ENCODE measurements at regions not wholly inside any gene's neighbourhood (a gene's known extent, or its start where the extent isn't known, plus 50 kb on each side); places are given as distances from the start of the nearest gene placed in this dataset.

DNA sequence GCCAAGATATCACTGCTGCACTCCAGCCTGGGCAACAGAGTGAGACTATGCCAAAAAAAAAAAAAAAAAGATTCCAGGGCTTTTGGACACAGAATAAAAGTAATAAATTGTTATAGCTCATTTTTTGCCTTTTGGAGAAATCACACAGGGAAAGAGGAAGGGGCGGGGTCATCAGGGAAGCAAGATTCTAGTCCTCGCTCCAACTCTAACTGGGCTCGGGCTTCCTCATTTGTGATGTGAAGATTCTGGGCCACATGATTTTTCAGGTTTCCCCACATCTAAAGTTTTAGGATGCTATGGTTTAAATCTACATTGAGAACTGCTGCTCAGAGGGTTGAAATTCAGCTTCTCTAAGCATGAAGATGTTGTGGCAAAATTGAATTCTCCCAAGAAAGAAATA is 179.3 kb upstream of the PLXNA2 start:
- TF ChIP-seq, protein P1, sequence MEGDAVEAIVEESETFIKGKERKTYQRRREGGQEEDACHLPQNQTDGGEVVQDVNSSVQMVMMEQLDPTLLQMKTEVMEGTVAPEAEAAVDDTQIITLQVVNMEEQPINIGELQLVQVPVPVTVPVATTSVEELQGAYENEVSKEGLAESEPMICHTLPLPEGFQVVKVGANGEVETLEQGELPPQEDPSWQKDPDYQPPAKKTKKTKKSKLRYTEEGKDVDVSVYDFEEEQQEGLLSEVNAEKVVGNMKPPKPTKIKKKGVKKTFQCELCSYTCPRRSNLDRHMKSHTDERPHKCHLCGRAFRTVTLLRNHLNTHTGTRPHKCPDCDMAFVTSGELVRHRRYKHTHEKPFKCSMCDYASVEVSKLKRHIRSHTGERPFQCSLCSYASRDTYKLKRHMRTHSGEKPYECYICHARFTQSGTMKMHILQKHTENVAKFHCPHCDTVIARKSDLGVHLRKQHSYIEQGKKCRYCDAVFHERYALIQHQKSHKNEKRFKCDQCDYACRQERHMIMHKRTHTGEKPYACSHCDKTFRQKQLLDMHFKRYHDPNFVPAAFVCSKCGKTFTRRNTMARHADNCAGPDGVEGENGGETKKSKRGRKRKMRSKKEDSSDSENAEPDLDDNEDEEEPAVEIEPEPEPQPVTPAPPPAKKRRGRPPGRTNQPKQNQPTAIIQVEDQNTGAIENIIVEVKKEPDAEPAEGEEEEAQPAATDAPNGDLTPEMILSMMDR (IDR thresholded peaks at IDR 0.05; ENCODE audit: unreplicated experiment) = no peak
- H3K9me3 Mint-ChIP-seq (ENCODE audit: low read depth) = no peaks in the 10 kb centered on the region
- DNase-seq (ENCODE audit: low spot score, unreplicated experiment) = no peak

DNA sequence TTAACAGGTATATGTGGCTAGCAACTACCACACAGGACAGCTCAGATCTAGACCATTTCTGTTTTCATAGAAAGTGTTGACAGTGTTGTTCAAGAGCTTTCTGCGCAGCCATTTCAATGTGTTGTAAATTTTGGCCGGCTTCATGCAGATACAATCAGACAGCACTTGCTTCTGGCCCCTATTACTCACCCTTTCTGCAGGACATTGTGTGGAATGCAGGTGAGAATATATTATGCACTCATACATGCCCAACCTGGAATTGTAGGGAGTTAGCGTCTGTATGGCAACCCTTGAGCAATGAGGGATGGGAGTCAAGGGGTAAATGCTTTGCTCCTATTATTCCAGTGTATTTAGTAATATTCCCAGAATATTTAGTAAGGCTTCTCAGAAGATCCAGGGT is 180.9 kb upstream of the PLXNA2 start:
- Mint-ChIP-seq H3K4me1 (ENCODE audit: low read depth) (no peaks in the 10 kb centered on the region), H3K9me3 (ENCODE audit: low read depth) (no peaks in the 10 kb centered on the region), H3K36me3 (ENCODE audit: insufficient read depth) (no peaks in the 10 kb centered on the region), H3K27me3 (no peaks in the 10 kb centered on the region), H3K4me3 (ENCODE audit: low read depth) (no peak overlapping the region), H3K27ac (no peak overlapping the region)
- DNase-seq (ENCODE audit: low spot score, unreplicated experiment) = no peak
- TF ChIP-seq, protein P1 (IDR thresholded peaks at IDR 0.05; ENCODE audit: unreplicated experiment) = no peak

More for the DNA sequence above, 179.3 kb upstream of the PLXNA2 start:
- Mint-ChIP-seq H3K27me3 (no peaks in the 10 kb centered on the region), H3K4me1 (ENCODE audit: low read depth) (peaks cover 6% of the 10 kb centered on the region), H3K4me3 (ENCODE audit: low read depth) (no peak overlapping the region), H3K27ac (no peak overlapping the region), H3K36me3 (ENCODE audit: insufficient read depth) (no peaks in the 10 kb centered on the region)

DNA sequence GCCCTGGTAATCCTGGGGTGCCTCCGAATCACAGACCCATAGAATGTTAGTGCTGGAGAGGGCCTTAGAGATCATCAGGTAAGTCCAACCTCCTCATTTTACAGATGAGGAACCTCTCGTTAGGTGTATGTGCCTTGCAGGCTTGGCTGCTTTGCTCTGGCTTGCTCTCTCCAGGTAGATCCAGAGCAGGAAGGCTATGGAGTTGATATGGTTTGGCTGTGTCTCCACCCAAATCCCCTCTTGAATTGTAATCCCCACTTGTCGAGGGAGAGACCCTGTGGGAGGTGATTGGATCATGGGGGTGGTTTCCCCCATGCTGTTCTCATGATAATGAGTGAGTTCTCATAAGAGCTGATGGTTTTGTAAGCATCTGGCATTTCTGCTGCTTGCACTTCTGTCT is 186.0 kb upstream of the PLXNA2 start:
- Mint-ChIP-seq H3K4me3 (ENCODE audit: low read depth) (no peak overlapping the region), H3K9me3 (ENCODE audit: low read depth) (no peaks in the 10 kb centered on the region), H3K27ac (no peak overlapping the region), H3K4me1 (ENCODE audit: low read depth) (no peaks in the 10 kb centered on the region), H3K27me3 (no peaks in the 10 kb centered on the region), H3K36me3 (ENCODE audit: insufficient read depth) (no peaks in the 10 kb centered on the region)
- no peak for DNase-seq (ENCODE audit: low spot score, unreplicated experiment)
- TF ChIP-seq, protein P1 (IDR thresholded peaks at IDR 0.05; ENCODE audit: unreplicated experiment) = no peak

DNA sequence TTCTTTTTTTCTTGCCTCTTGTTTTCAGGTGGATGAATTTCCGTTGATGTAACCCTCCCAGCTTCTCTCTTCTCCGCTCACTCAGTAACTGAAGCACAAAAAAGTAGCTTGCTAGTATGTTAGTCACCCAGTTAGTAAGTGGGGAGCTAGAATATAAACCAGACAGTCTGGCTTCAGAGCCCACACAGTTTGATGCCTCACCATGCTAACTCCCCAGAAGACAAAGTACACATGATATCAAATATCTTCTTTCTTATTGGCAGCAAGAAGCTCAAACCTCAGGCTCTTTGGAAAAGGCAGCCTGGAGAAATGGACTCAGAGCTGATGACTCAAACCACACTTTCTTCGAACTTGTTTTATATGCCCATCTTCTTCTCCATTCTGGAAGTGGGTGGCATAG is 187.5 kb upstream of the PLXNA2 start:
- Mint-ChIP-seq H3K4me1 (ENCODE audit: low read depth) (no peaks in the 10 kb centered on the region), H3K27me3 (no peaks in the 10 kb centered on the region), H3K9me3 (ENCODE audit: low read depth) (no peaks in the 10 kb centered on the region), H3K4me3 (ENCODE audit: low read depth) (no peak overlapping the region), H3K27ac (no peak overlapping the region), H3K36me3 (ENCODE audit: insufficient read depth) (no peaks in the 10 kb centered on the region)
- TF ChIP-seq, protein P1 (IDR thresholded peaks at IDR 0.05; ENCODE audit: unreplicated experiment) = no peak
- DNase-seq (ENCODE audit: low spot score, unreplicated experiment) = no peak

DNA sequence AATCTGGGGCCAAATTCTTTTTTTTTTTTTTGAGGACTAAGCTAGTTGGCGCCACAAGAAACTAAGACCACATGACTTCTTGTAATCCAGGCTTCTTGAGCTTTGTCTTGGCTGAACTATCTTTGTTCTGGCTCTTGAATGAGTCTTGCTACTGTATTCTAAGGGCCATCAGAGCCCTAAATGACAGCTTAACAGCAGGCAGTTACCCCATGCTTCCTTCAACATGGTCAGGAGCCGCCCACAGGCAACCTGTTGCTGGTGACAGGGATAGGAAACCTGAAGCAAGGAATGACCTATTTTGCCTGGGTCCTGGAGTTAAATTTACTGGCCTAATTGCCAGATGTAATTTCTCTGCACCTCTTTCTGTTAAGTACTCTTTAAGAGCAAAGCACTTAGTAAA is 188.2 kb upstream of the PLXNA2 start:
- Mint-ChIP-seq H3K36me3 (ENCODE audit: insufficient read depth) (no peaks in the 10 kb centered on the region), H3K27ac (no peak overlapping the region), H3K27me3 (no peaks in the 10 kb centered on the region), H3K9me3 (ENCODE audit: low read depth) (no peaks in the 10 kb centered on the region), H3K4me1 (ENCODE audit: low read depth) (no peaks in the 10 kb centered on the region), H3K4me3 (ENCODE audit: low read depth) (no peak overlapping the region)
- DNase-seq (ENCODE audit: low spot score, unreplicated experiment) = no peak
- TF ChIP-seq, protein P1 (IDR thresholded peaks at IDR 0.05; ENCODE audit: unreplicated experiment) = no peak
